ENCODE measurements at regions not wholly inside any gene's neighbourhood (a gene's known extent, or its start where the extent isn't known, plus 50 kb on each side); places are given as distances from the start of the nearest gene placed in this dataset.

DNA sequence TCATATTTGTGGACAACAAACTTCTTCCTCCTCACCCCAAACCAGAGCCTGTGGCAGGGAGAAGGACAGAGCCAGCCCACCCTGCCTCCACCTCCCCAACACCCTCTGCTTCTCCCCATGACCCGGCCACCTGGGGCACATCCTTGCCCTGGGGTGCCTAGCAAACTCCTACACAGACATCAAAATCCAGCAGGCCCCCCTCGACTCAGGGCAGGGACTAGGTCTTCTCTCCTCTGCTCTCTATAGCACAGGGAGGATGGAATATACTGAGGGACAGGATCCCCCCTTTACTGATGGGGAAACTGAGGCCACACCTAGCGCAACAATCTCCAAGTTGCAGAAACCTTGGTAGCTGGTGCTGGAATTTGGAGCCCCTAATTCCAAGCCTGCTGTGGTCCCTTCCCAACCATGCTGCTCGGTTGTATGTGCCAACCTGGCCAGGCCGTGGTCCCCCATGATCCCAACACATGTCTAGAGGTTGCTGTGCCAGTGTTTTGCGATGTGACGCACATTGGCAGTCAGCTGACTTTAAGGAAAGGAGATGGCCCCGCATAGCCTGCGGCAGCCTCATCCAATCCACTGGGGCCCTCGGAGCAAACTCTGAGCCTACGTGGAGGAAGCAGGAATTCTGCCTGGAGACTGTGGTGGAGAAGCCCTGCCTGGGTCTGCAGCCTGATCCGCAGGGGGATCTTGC is 53.9 kb upstream of the ADRA2C start:
- TF ChIP-seq SMC3 (IDR thresholded peaks at IDR 0.05) (no peak), ESRRA (IDR thresholded peaks at IDR 0.05; ENCODE audit: borderline replicate concordance, low read length) (no peak), EHMT2 (IDR thresholded peaks at IDR 0.05; ENCODE audit: low read depth) (no peak), KDM5A (IDR thresholded peaks at IDR 0.05) (no peak), TP53 (CRISPR knock-in tag; IDR thresholded peaks at IDR 0.05) (no peak), RFX5 (IDR thresholded peaks at IDR 0.05) (no peak), MAFK (IDR thresholded peaks at IDR 0.05; ENCODE audit: partially characterized antibody) (no peak)
- TF ChIP-seq, protein P1, sequence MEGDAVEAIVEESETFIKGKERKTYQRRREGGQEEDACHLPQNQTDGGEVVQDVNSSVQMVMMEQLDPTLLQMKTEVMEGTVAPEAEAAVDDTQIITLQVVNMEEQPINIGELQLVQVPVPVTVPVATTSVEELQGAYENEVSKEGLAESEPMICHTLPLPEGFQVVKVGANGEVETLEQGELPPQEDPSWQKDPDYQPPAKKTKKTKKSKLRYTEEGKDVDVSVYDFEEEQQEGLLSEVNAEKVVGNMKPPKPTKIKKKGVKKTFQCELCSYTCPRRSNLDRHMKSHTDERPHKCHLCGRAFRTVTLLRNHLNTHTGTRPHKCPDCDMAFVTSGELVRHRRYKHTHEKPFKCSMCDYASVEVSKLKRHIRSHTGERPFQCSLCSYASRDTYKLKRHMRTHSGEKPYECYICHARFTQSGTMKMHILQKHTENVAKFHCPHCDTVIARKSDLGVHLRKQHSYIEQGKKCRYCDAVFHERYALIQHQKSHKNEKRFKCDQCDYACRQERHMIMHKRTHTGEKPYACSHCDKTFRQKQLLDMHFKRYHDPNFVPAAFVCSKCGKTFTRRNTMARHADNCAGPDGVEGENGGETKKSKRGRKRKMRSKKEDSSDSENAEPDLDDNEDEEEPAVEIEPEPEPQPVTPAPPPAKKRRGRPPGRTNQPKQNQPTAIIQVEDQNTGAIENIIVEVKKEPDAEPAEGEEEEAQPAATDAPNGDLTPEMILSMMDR (IDR thresholded peaks at IDR 0.05) = no peak
- TF ChIP-seq, protein P2, sequence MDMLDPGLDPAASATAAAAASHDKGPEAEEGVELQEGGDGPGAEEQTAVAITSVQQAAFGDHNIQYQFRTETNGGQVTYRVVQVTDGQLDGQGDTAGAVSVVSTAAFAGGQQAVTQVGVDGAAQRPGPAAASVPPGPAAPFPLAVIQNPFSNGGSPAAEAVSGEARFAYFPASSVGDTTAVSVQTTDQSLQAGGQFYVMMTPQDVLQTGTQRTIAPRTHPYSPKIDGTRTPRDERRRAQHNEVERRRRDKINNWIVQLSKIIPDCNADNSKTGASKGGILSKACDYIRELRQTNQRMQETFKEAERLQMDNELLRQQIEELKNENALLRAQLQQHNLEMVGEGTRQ (IDR thresholded peaks at IDR 0.05) = no peak

Data from A549 (cell line).